Right lobe of liver (tissue), 4 donors: ENCODE measurements at regions not wholly inside any gene's neighbourhood (a gene's known extent, or its start where the extent isn't known, plus 50 kb on each side); places are given as distances from the start of the nearest gene placed in this dataset.

ENCODE experiments used
- POLR2A ChIP-seq: fragments of 450-650 bp; IDR thresholded peaks from one replicate; pipeline ENCODE4 v1.6.1; 2017; ENCODE audit warnings: antibody characterized with exemption, mild to moderate bottlenecking
- TF ChIP-seq, protein P1 (sequence below), 4 donors: fragments of 200-600 bp in 3 of 4; fragments of 450-650 bp in 1 of 4; IDR thresholded peaks; one replicate each; pipeline versions ENCODE4 v1.5.1 to v1.8.0; 2016 to 2022; ENCODE audit warnings: antibody characterized with exemption in 4 of 4, mild to moderate bottlenecking in 2 of 4
- donor health status: DM: no; HTN: no; CAD: no.
- donor health status: DM: no; HTN: no; CAD: no.
- donor health status: DM: no; HTN: yes; CAD: no.

DNA sequence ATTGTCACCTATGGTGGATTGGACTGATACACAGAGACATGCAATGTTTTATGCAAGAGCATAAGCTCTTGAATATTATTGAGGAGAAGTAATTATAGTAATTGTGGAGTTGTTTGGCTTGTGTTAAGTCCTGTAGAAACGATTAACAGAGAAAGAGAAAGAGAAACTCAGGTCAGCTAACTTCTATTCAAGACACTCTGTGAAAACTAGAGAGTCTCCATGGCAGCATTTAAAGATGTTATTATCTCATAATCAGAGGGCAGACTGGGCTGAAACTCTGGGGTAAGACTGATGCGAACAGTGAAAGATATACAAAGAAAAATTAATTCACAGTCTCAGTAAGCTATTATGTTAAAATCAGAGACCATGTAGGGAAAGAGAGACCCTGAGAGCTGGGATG lies 625.7 kb downstream of the FAT4 start:
- TF ChIP-seq, protein P1, sequence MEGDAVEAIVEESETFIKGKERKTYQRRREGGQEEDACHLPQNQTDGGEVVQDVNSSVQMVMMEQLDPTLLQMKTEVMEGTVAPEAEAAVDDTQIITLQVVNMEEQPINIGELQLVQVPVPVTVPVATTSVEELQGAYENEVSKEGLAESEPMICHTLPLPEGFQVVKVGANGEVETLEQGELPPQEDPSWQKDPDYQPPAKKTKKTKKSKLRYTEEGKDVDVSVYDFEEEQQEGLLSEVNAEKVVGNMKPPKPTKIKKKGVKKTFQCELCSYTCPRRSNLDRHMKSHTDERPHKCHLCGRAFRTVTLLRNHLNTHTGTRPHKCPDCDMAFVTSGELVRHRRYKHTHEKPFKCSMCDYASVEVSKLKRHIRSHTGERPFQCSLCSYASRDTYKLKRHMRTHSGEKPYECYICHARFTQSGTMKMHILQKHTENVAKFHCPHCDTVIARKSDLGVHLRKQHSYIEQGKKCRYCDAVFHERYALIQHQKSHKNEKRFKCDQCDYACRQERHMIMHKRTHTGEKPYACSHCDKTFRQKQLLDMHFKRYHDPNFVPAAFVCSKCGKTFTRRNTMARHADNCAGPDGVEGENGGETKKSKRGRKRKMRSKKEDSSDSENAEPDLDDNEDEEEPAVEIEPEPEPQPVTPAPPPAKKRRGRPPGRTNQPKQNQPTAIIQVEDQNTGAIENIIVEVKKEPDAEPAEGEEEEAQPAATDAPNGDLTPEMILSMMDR (IDR thresholded peaks at IDR 0.05), result no peak
- TF ChIP-seq POLR2A, result no peak
